Astrocyte (in vitro differentiated cells and primary cell): ENCODE measurements at regions not wholly inside any gene's neighbourhood (a gene's known extent, or its start where the extent isn't known, plus 50 kb on each side); places are given as distances from the start of the nearest gene placed in this dataset.

Source experiments
- DNase-seq: peaks from one replicate; pipeline ENCODE4 v3.0.0-alpha.2; 2010; ENCODE audit warnings: low read depth
- FAIRE-seq: peaks from 2 replicates; lab custom pipeline; 2011; peaks lifted over from hg19 to GRCh38; lab: Jason Lieb, UNC
- H2AFZ ChIP-seq: 2 replicates; pipeline ENCODE4 v1.6.0; 2012; ENCODE audit warnings: low read depth, low read length, inconsistent platforms
- H3K27ac ChIP-seq: 2 replicates; pipeline ENCODE4 v1.5.1; 2011; ENCODE audit warnings: low read depth, low read length, inconsistent platforms
- H3K27me3 ChIP-seq: 2 replicates; pipeline ENCODE4 v1.6.0; 2011; ENCODE audit warnings: low read length, inconsistent platforms; ENCODE audit not compliant: insufficient read depth
- H3K36me3 ChIP-seq: 2 replicates; pipeline ENCODE4 v1.5.1; 2011; ENCODE audit warnings: low read length, inconsistent platforms; ENCODE audit not compliant: insufficient read depth
- H3K4me1 ChIP-seq: 2 replicates; pipeline ENCODE4 v1.5.1; 2011; ENCODE audit warnings: low read length, inconsistent platforms; ENCODE audit not compliant: insufficient read depth
- H3K4me2 ChIP-seq: 2 replicates; pipeline ENCODE4 v1.6.0; 2012; ENCODE audit warnings: low read length, inconsistent platforms
- H3K4me3 ChIP-seq: 2 replicates; pipeline ENCODE4 v1.5.1; 2011; ENCODE audit warnings: low read depth, mild to moderate bottlenecking, low read length, inconsistent platforms; ENCODE audit not compliant: insufficient read depth
- H3K79me2 ChIP-seq: 2 replicates; pipeline ENCODE4 v1.6.0; 2012; ENCODE audit warnings: mild to moderate bottlenecking, low read length, inconsistent platforms; ENCODE audit not compliant: insufficient read depth
- H3K9ac ChIP-seq: 2 replicates; pipeline ENCODE4 v1.6.0; 2012; ENCODE audit warnings: mild to moderate bottlenecking, low read length, inconsistent platforms
- H3K9me3 ChIP-seq: 2 replicates; pipeline ENCODE4 v1.5.1; 2012; ENCODE audit warnings: low read depth, mild to moderate bottlenecking, low read length, inconsistent platforms; ENCODE audit not compliant: insufficient read depth
- H4K20me1 ChIP-seq: 2 replicates; pipeline ENCODE4 v1.6.0; 2012; ENCODE audit warnings: low read length, inconsistent platforms; ENCODE audit not compliant: insufficient read depth
- H3K27ac Mint-ChIP-seq: one replicate; pipeline ENCODE4 v1.8.0; 2021; ENCODE audit warnings: mild to moderate bottlenecking, mixed read lengths; ENCODE audit not compliant: unreplicated experiment
- H3K27me3 Mint-ChIP-seq: one replicate; pipeline ENCODE4 v1.8.0; 2021; ENCODE audit warnings: low read depth, mixed read lengths; ENCODE audit not compliant: unreplicated experiment
- H3K36me3 Mint-ChIP-seq: one replicate; pipeline ENCODE4 v1.8.0; 2021; ENCODE audit warnings: low read depth, mixed read lengths; ENCODE audit not compliant: unreplicated experiment
- H3K4me1 Mint-ChIP-seq: one replicate; pipeline ENCODE4 v1.8.0; 2021; ENCODE audit warnings: low read depth, mixed read lengths; ENCODE audit not compliant: unreplicated experiment
- H3K4me3 Mint-ChIP-seq: one replicate; pipeline ENCODE4 v1.8.0; 2021; ENCODE audit warnings: mild to moderate bottlenecking, moderate library complexity, mixed read lengths; ENCODE audit not compliant: unreplicated experiment
- H3K9me3 Mint-ChIP-seq: one replicate; pipeline ENCODE4 v1.8.0; 2021; ENCODE audit warnings: mild to moderate bottlenecking, mixed read lengths; ENCODE audit not compliant: unreplicated experiment
- CTCF ChIP-seq: IDR thresholded peaks from 2 replicates; pipeline ENCODE4 v1.5.1; 2011; ENCODE audit warnings: low read depth, mild to moderate bottlenecking, inconsistent platforms, low read length, moderate library complexity; ENCODE audit not compliant: insufficient read depth
- EZH2 ChIP-seq: IDR thresholded peaks from 2 replicates; pipeline ENCODE4 v1.6.1; 2012; ENCODE audit warnings: mild to moderate bottlenecking, low read length, inconsistent platforms; ENCODE audit not compliant: insufficient read depth

- no peak for FAIRE-seq
Observed at GRCh38 chrX:36916941-36917340, 91.2 kb upstream of the FAM47C start.

DNA sequence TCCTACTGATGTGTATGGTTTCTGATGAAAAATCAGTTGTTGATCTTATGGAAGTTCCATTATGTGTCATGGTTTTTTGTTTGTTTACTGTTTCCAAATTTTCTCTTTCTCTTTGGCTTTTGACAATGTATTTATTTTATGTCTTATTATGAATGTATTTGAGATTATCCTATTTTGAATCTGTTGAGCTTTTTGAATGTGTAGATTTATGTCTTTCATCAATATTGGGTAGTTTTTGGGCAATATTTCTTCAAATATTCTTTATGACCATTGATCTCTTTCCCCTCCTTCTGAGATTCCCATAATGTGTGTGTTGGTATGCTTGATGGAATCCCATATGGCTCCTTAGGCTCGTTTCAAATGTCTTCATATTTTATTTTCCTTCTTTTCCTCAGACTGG, 80.5 kb upstream of the FAM47C start:
- Histone ChIP-seq H3K36me3 (no peaks in the 10 kb centered on the region), H3K4me2 (no peak overlapping the region), H3K79me2 (no peaks in the 10 kb centered on the region), H3K9me3 (no peaks in the 10 kb centered on the region), H3K27ac (no peak overlapping the region), H4K20me1 (no peaks in the 10 kb centered on the region), H3K9ac (no peak overlapping the region), H3K4me1 (no peaks in the 10 kb centered on the region), H3K27me3 (no peaks in the 10 kb centered on the region), H2AFZ (no peak overlapping the region), H3K4me3 (no peak overlapping the region)
- Mint-ChIP-seq H3K27me3 (no peaks in the 10 kb centered on the region), H3K27ac (no peak overlapping the region), H3K4me3 (no peak overlapping the region), H3K36me3 (no peaks in the 10 kb centered on the region), H3K4me1 (no peaks in the 10 kb centered on the region), H3K9me3 (peaks cover 2% of the 10 kb centered on the region)
- FAIRE-seq = peak; percentile 71
- TF ChIP-seq CTCF (no peak), EZH2 (no peak)
- DNase-seq = no peak

More at GRCh38 chrX:36916941-36917340, 91.2 kb upstream of the FAM47C start:
- H2AFZ ChIP-seq = no peak overlapping the region
- H3K4me2 ChIP-seq = no peak overlapping the region
- Mint-ChIP-seq H3K27ac (no peak overlapping the region), H3K9me3 (no peaks in the 10 kb centered on the region), H3K27me3 (no peaks in the 10 kb centered on the region), H3K4me1 (no peaks in the 10 kb centered on the region), H3K36me3 (no peaks in the 10 kb centered on the region), H3K4me3 (no peak overlapping the region)
- H3K9ac ChIP-seq = no peak overlapping the region
- no peaks in the 10 kb centered on the region for H3K79me2 ChIP-seq
- TF ChIP-seq CTCF (no peak), EZH2 (no peak)
- H3K9me3 ChIP-seq = no peaks in the 10 kb centered on the region
- H3K27ac ChIP-seq = no peak overlapping the region
- H3K4me1 ChIP-seq = no peaks in the 10 kb centered on the region
- H3K4me3 ChIP-seq = no peak overlapping the region
- H3K36me3 ChIP-seq = no peaks in the 10 kb centered on the region
- H3K27me3 ChIP-seq = no peaks in the 10 kb centered on the region
- DNase-seq = no peak
- H4K20me1 ChIP-seq = no peaks in the 10 kb centered on the region

DNA sequence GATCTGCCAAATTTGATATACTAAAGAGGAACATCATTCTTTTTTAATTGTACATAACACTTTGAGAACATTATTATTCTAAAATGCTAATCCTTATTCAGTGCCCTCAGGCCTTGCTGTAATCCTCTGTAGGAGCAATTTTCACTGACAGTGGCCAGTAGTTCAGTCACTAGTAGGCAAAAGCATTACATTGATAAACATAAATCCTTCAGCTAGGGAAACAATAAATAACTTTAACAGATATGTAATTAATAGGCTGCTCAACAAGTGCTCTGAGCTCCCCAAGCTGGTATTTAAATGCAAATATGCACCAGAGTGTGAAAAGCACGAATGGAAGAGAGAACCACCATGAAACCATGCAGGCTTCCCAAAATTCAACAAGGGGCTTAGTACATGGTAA, 77.7 kb upstream of the FAM47C start:
- DNase-seq = no peak
- peaks cover 2% of the 10 kb centered on the region for H3K9me3 Mint-ChIP-seq
- FAIRE-seq = peak; percentile 68

More for the DNA sequence above, 77.7 kb upstream of the FAM47C start:
- TF ChIP-seq CTCF (no peak), EZH2 (no peak)
- H3K27ac Mint-ChIP-seq = no peak overlapping the region
- Histone ChIP-seq H3K4me3 (no peak overlapping the region), H3K9me3 (no peaks in the 10 kb centered on the region), H3K9ac (no peak overlapping the region), H3K27ac (no peak overlapping the region), H3K27me3 (no peaks in the 10 kb centered on the region), H4K20me1 (no peaks in the 10 kb centered on the region), H2AFZ (no peak overlapping the region), H3K4me1 (no peaks in the 10 kb centered on the region), H3K4me2 (no peak overlapping the region), H3K36me3 (no peaks in the 10 kb centered on the region), H3K79me2 (no peaks in the 10 kb centered on the region)
- no peaks in the 10 kb centered on the region for H3K36me3 Mint-ChIP-seq
- no peak overlapping the region for H3K4me3 Mint-ChIP-seq
- H3K27me3 Mint-ChIP-seq = no peaks in the 10 kb centered on the region
- no peaks in the 10 kb centered on the region for H3K4me1 Mint-ChIP-seq
